ENCODE measurements at regions not wholly inside any gene's neighbourhood (a gene's known extent, or its start where the extent isn't known, plus 50 kb on each side); places are given as distances from the start of the nearest gene placed in this dataset.

DNA sequence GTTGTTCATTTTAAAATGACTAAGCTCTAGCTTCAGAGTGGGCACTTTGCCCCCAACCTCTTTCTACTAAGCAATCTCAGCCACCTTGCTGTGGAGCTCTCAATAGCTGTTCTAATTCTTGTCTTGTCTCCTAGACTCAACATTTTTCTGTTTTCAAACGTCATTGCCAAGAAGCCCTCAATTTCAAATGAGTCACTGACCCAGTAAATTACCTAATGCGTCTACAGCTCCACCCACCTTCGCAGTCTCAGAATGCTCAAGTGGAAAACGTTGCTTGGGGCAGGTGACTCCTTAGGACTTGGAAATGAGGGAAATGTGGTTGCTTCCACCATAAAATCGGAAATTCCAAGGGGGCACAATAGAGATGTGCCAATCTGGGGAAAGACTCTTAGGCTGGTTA is 59.0 kb downstream of the ING2 start:
- TF ChIP-seq CTCF (IDR thresholded peaks at IDR 0.05; ENCODE audit: control insufficient read depth, extremely low read depth, insufficient read depth), result no peak
- H3K4me3 ChIP-seq (ENCODE audit: low read depth, low read length), result no peak overlapping the region
- DNase-seq (ENCODE audit: low read depth), result no peak

- no peak for TF ChIP-seq CTCF (IDR thresholded peaks at IDR 0.05; ENCODE audit: control insufficient read depth, extremely low read depth, insufficient read depth)
- no peak overlapping the region for H3K4me3 ChIP-seq (ENCODE audit: low read depth, low read length)
- peak; percentile 41 for DNase-seq (ENCODE audit: low read depth)
Observed at GRCh38 chr4:183571350-183571941, 66.6 kb downstream of the ING2 start.

DNA sequence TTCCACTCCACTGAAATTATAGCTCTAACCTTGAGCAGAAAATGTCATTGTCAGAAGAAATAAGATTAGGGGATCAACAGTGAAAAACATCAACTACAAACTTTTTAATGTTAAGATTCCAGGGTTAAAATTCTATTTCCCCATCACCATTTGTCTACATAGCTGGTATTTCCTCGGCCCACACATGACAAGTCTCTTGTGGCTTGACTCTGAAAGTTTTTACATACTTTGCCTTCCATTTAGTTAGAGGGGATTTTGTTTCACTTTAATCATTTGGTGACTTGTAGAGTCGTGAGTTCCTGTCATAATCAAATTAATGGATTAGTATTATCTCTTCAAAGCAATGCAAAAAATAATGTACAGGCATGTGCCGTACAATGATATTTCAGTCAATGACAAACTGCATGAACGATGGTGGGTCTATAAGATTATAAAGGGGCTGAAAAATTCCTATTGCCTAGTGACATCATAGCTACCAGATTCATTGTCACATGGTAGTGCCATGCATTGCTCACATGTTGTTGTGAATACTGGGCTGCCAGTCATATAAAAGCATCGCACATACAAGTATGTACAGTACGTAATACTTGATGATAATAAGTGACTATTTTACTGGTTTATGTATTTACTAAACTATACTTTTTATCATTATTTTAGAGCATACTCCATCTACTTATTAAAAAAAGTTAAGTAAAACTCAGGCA is 72.0 kb downstream of the ING2 start:
- H3K4me3 ChIP-seq (ENCODE audit: low read depth, low read length), result no peak overlapping the region
- DNase-seq (ENCODE audit: low read depth), result no peak
- no peak for TF ChIP-seq CTCF (IDR thresholded peaks at IDR 0.05; ENCODE audit: control insufficient read depth, extremely low read depth, insufficient read depth)

DNA sequence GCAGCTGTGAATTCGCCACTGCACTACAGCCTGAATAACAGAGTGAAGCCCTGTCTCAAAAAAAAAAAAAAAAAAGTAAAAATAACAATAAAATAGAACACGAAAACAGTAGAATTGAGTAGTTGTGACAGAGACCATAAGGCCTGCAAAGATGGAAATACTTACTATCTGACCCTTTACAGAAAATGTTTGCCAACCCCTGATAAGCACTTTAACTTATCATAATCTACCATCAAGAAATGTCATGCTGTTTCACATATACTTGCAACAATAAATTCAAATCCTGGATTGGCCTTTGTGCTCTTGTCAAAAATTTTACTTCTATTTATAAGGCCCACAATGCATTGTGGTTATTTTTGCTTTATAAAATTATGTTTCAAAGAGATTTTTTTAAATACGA is 75.5 kb downstream of the ING2 start:
- TF ChIP-seq CTCF (IDR thresholded peaks at IDR 0.05; ENCODE audit: control insufficient read depth, extremely low read depth, insufficient read depth), result no peak
- H3K4me3 ChIP-seq (ENCODE audit: low read depth, low read length), result no peak overlapping the region
- no peak for DNase-seq (ENCODE audit: low read depth)

- H3K4me3 ChIP-seq (ENCODE audit: low read depth, low read length), result no peak overlapping the region
- no peak for TF ChIP-seq CTCF (IDR thresholded peaks at IDR 0.05; ENCODE audit: control insufficient read depth, extremely low read depth, insufficient read depth)
- DNase-seq (ENCODE audit: low read depth), result no peak
Observed at GRCh38 chr4:183580849-183581248, 76.0 kb downstream of the ING2 start.

DNA sequence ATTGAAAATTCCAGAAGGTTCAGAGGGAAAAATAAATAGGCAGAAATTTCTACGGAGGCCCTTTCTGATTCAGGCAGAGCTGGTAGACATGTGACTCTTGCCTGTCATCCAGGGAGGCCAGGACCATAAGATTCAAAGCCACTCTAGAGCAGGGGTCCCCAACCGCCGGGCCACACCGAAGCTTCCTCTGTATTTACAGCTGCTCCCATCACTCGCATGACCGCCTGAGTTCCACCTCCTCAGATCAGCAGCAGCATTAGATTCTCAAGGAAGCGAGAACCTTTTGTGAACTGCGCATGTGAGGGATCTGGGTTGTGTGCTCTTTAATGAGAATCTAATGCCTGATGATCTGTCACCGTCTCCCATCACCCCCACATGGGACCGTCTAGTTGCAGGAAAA is 72.2 kb downstream of the RWDD4 start:
- no peak overlapping the region for H3K4me3 ChIP-seq (ENCODE audit: low read depth, low read length)
- TF ChIP-seq CTCF (IDR thresholded peaks at IDR 0.05; ENCODE audit: control insufficient read depth, extremely low read depth, insufficient read depth), result no peak
- no peak for DNase-seq (ENCODE audit: low read depth)

Measured in LNCaP clone FGC (cell line).